HG02763 (cell line): ENCODE measurements at regions not wholly inside any gene's neighbourhood (a gene's known extent, or its start where the extent isn't known, plus 50 kb on each side); places are given as distances from the start of the nearest gene placed in this dataset.
"Not testable (repeated sequence)": the region's sequence is repeated elsewhere in the genome, so short reads cannot be mapped to it uniquely, and the experiment has no call there.

ENCODE experiments used
- ATAC-seq: cut with Tn5 transposase; IDR thresholded peaks from one replicate; pipeline ENCODE4 v1.9.1; 2021; ENCODE audit warnings: mild to moderate bottlenecking, moderate library complexity; ENCODE audit not compliant: unreplicated experiment

DNA sequence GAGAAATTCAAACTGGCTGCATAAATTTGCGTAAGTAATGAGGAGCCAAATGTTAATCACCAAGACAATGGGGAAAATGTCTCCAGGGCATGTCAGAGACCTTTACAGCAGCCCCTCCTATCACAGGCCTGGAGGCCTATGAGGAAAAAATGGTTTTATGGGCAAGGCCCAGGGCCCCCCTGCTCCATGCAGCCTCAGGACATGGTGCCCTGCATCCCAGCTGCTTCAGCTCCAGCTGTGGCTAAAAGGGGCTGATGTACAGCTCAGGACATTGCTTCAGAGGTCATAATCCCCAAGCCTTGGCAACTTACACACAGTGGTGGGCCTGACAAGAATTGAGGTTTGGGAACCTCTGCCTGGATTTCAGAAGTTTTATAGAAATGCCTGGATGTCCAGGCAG lies 126.2 kb upstream of the TGFBR2 start:
- not testable (repeated sequence) for ATAC-seq

DNA sequence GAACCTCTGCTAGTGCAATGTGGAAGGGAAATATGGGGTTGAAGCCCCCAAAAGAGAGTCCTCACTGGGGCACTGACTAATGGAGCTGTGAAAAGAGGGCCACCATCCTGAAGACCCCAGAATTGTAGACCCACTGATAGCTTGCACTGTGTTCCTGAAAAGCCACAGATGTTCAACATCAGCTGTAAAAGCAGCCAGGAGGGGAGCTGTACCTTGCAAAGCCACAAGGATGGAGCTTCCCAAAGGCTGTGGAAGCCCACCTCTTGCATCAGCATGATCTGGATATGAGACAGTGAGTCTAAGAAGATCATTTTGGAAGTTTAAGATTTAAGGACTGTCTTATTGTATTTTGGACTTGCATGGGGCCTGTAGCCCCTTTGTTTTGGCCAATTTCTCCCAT lies 125.8 kb upstream of the TGFBR2 start:
- ATAC-seq = no peak

DNA sequence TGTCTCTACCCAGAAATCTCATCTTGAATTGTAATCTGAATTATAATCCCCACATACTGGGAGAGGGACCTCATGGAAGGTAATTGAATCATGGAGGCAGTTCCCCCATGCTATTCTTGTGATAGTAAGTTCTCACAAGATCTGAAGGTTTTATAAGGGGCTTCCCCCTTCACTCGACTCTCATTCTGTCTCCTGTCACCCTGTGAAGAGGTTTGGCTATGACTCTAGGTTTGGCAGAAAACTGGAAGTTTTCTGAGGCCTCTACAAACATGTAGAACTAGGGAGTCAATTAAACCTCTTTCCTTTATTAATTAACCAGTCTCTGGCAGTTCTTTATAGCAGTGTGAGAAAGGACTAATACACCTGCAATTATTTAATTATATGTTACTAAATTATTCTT lies 125.2 kb upstream of the TGFBR2 start:
- no peak for ATAC-seq

DNA sequence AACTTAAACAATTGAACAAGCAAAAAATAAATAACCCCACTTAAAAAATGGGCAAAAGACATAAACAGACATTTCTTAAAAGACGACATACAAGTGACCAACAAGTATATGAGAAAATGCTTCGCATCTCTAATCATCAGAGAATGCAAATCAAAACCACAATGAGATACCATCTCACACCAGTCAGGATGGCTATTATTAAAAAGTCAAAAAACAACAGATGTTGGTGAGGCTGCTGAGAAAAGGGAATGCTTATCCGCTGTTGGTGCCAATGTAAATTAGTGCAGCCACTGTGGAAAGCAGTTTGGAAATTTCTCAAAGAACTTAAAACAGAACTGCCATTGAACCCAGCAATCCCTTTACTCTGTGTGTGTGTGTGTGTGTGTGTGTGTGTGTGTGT lies 122.2 kb upstream of the TGFBR2 start:
- not testable (repeated sequence) for ATAC-seq

DNA sequence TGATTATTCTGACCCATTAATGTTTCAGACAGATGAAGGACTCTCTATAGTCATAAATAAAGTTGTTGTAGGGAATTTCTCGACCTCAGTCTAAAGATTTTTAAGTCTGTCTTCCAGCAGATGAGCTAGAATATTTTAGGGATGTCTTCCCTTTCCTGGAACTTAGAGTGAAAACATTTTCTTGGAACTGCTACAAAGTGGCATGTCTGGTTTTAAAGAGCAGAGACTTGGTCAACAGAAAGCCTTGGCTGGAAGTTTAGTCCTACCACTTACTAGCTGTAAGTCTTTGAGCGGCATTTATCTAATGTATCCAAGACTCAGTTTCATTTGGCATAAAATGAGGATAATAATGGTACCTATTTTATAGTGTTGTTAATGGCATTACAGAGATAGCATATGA lies 120.0 kb upstream of the TGFBR2 start:
- no peak for ATAC-seq

DNA sequence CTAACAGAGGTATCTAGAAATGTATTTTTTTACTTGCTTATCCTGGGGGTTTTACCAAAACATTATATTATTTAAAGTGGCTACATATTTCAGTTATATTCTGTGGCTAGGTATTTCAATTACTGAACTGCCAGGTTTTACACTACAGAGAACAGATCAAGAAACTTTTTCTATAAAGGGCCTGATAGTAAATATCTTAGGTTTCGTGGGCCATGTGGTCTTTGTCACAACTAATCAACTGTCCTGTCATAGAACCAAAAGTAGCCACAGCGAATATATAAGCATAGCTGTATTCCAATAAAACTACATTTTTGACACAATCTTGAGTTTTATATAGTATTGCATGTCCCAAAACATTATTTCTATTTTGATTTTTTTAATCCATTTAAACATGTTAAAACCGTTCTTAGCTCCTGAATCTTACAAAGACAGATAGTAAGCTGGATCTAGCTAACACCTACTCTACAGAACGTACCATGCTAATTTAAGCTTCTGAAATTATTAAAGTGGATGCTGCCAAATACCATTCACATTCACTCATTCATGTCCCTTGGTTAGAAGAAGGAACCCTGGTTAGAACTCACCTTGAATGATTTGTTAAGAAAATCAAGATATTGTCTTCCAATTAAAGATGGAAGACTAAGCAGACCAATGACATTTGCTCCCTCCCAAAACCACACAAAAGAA lies 118.2 kb upstream of the TGFBR2 start:
- no peak for ATAC-seq

DNA sequence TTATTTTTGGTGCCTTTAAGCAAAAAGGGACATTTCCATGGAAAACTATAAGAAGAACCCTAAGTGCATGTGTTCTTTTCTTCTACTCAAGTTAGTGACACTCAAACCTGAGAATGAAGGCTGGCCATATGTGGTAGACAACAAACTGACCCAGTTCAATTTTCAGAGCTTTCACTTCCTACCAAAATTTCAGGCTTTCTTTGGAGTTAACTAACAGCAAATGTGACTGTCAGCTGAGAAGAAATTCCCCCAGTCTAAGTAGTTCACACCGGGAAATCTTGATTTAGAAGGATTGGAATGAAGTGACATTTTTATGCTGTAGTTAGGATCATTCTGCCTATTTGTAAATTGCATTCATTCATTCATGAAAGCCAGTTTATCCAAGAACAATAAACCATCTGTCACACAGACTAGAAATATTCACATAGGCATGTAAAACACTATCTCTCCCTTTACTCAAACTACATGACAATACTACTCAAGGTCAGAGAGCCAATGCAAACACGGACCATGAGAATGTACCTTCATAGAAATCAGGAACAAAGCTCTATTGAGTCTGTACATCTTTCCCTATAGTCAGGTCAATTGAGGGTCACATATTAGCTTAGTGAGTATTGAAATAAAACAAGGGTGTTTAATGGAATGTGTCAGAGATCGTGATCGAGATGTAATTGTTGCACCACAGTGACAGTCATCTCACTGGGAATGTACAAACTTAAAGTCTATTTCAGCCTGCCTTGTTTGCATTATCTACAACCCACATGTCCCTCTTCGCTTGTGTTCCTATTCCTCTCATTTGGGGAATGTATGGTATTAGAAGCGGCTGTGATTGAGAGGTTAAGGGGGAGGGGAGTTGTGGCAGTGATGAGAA lies 113.8 kb upstream of the TGFBR2 start:
- no peak for ATAC-seq

DNA sequence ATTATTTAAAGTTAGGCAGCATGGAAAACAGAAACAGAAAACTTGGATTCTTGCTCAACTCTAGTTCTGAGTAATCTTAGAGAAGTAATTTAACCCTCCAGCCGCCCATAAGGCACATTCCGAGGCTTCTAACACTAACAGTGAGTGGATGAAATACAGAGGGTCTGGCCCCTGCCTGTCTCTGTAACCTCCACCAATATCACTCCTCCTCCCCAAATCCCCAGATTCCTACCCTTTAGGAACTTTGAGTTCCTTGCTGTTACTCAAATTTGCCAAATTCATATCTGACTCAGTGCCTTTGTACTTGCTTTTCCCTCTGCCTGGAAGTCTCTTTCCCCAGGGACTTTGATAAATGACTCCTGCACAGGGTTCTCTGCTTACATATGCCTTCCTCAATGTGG lies 112.5 kb upstream of the TGFBR2 start:
- no peak for ATAC-seq

DNA sequence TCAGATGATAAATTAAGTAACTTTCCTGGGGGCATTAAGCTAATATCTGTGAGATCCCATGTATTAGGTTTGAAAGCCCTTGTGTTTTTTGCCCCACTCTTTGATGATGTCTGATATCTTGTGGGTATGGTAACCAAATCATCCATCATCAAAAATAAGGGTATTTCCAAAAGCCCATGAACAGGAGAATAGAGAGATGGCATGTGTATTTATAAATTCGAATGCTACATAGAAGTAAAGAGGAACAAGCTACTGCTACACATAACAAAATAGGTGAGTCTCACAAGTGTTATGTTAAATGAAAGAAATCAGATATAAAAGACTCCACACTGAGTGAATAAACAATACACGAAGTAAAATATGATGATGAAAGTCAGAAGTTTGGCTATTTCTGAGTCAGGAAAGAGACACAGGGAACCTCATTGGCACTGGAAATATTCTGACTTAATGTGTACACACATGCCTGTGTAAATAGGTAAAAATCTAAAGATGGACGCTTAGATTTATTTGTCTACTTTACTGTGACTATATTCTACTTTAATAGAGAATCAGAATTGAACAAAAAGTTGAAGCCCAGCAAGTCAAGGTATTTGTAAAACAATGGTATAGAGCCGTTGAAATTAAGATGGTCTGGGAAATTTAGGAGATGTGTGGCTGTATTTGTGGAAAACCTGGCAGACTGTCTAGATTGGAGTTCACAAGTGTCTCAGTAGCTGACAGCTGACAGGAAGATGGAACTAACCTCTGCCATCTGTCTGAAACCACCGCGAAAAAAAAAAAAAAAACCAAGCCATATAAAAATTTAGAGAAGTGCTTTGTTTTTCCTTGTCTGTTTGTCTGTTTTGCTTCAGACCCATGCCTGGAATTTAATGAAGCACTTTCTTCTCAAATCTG lies 111.0 kb upstream of the TGFBR2 start:
- no peak for ATAC-seq

DNA sequence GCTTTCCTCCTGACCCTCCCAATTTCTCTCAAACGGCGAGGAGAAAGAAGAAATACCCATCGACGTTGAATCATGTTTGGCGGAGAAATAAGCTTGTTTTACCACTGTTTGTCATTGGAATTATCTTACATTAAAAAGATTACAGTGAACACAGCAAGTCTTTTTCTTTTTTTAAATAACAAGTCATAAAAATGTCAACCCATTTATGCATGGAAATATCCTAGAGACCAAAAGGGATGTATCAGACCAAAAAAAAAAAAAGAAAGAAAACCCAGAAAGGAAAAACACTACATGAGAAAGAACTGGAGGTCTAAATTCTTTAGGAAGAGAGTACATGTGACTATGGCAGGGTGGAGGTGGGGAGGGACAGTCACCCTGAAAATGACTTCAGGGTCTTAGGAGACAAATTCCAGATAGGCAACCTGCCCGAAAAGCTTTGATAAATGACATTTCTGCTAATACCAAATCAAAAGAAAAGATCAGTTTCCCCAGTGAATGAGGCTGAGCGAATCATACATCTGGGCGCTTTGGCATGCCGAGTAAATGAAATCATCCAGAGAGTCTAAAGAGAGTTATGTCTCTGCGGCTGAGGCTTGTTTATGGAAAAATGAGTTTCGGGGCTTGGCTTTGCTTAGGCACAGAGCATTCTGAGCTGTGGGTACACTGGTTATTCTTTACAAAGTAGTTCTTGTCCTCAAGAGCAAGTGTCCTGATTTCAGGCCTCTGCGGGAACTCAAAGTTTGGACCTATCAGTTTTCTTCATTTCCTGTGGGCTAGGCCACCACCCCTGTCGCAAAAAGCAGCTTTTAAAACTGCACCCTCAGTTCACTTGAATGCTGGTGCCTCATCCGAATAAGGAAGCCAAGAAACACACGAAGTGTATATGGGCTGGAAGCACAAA lies 110.1 kb upstream of the TGFBR2 start:
- no peak for ATAC-seq

DNA sequence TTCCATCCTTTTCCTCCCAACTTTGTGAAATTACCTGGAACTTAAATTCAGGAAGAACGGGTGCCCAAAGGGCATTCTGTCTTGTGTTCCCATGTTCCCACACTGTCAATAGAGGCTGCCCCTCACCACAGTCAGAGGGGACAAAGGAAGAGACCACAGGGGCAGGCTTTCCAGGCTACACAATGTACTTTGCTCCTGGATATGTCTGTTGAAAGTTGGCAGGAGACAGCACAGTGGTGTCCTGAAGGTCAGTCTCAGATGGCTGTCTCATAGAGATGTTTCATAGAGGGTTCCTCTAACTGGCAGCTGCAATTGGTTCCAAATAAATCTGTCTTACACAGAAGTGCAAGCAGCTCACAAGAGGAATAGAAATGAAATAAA lies 107.8 kb upstream of the TGFBR2 start:
- ATAC-seq = no peak

DNA sequence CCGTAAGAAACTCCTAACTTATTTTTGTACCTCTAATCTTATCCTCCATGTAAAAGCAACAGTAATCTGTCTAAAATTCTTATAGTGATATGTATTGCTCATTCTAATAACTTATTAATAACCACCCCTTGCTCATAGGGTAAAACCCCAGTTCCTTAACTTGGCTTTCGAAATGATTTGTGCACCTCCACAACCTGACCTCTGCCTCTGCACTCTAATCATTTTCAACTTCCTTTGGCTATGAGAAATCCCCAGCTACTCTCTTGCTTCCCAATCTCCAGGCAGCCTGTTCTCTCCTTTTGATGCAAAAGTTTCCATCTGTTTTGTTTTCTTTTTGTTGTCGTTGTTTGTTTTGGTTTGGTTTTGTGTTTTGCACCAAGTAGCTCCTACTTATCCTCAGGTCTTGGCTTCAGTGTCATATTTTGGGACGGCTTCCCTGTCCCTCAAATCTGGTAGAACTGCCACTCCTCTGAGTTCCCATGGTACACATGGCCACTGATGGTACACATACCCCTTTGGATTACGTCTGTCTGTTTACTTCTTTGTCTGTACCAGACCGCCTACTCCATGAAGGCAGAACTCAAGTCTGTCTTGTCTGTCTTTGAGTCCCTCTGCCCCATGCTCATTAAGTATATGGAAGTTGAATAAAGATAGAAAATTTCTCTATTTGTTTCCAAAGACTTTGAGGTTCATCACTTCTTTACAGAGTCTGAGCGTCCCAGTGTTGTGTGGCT lies 105.6 kb upstream of the TGFBR2 start:
- peak; percentile 91 for ATAC-seq

DNA sequence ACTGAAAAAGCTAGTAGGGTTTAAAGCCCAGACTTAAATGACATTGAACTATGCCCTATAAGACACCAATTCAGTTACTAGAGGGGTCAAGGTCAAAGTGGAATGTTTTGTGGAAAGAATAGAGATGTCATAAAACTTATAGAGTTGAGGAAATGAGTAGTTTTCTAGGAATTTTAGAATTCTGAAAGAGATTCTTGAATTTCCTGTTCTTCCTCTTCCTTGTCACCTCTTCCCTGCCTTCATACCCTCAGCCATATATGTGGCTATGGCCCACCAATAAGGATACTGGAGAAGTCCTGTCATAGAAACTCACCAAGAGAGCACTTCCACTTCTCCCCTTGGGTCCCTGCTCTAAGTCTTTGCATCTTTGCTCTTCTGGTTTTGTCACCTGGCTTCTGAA lies 104.9 kb upstream of the TGFBR2 start:
- ATAC-seq = no peak

DNA sequence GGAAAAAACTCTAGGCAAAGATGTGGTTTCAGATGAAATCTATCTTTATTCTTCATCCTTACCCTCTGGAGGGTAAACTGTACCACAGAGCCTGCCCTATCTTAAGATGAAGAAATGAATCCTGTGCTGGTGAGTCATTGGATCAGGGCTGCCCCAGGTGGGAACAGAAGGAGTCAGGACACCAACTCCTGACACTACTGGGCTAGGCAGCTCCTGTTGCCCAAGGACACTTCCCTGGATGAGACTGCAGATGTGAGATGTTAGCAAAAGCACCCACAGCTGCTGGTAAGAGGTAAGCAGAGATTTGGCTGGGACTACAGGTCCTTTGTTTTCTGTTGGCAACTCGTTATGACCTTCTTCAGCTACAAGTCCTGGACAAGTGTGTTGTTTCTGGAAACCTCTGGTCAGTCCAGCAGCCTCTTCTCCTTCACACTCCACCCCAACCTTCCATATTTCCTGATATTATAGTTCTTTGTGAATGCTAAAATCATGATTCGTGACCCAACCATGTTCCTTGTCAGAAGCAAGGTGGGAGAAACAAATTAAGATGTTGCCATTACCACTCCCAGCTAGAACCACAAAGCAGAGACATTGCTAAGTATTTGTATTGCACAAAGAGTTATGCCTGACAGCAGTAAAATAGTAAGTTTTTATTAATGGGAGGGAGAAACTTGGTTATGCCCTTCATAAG lies 104.2 kb upstream of the TGFBR2 start:
- ATAC-seq = no peak

DNA sequence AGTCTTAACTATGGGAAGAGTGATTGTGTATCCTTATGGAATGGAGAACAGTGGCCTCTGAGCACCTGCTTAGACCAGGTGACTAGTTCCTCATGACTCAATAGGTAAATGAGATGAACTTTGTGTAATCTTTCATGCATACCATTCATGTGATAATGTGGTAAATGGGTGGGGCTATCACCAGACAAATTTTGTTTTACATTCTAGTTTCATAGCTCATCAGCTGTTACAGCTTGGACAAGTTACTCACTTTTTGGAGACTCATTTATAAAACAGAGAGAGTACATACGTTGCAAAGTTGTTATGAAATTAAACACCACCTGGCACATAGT lies 103.7 kb upstream of the TGFBR2 start:
- peak; percentile 47 for ATAC-seq

DNA sequence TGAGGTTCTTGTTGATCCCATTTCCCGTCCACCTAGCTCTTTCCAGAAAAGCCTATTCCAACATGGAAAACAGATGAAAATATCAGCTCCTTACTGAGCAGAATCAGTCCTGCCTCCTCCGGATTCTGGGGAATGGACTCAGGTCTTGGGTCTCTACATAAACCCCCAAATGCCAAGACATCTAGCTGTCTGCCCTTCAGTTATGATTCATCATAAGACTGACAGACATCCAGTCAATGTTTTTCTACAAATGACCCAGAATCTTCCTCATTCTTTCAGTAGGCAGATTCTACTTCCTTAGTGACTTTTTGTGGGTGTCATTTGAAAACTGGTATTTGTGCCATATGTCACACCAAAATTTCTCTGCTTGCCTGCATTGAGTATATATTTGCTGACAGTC lies 103.0 kb upstream of the TGFBR2 start:
- ATAC-seq = no peak

DNA sequence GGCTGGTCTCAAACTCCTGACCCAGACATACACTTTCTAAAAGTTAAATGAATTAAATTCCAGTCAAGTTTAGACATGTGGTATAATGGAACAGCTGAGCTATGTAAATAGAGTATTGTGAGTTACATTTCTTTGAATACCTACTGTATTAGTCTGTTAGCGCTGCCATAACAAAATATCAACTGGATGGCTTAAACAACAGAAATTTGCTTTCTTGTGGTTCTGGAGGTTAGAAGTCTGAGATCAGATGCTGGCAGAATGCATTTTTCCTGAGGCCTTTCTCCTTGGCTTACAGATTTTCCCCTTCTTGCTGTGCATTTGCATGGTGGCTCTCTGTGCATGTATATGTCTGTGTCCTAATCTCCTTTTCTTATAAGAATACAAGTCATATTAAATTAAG lies 101.5 kb upstream of the TGFBR2 start:
- no peak for ATAC-seq

DNA sequence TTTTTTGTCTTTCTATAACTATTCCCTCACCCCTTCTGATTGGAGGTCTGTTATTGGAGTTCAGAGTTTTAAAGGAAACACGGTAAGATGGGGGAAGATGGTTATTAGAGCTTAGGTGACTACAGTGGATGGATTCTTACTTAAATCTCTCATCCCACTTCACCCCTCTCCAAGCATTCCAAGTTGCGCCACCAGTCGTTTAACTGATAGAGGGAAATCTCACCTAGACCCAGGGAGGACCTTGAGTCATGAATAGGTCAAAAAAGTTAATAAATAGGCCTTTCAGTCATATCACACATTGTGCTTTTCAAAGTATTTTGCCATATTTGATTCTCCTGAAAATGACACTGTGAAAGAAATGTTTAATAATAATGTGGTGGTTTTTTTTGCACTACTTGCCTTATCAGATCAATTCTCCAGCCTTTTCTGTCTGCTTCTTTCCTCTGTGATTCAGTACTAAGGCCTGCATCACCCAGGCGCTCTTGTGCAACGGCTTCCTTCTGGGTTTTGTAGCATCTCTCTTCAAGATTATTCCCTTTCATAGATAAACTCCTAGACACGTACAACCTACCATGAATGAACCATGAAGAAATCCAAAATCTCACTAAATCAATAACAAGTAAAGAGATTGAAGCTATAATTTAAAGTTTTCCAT lies 100.4 kb upstream of the TGFBR2 start:
- no peak for ATAC-seq

DNA sequence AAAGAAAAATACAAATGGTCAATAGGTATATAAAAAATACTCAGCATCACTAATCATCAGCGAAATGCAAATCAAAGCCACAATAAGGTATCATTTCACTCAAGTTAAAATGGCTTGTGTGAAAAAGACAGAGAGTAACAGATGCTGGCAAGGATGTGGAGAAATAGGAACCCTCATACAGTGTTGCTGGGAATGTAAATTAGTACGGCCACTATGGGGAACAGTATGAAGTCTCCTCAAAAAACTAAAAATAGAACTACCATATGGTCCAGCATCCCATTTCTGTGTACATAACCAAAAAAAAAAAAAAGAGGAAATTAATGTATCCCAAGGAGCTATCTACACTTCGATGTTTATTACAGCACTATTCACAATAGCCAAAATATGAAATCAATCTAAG lies 98.1 kb upstream of the TGFBR2 start:
- ATAC-seq = no peak
